Left lung (tissue), 4 donors: ENCODE measurements at regions not wholly inside any gene's neighbourhood (a gene's known extent, or its start where the extent isn't known, plus 50 kb on each side); places are given as distances from the start of the nearest gene placed in this dataset.

ENCODE experiments used
- ATAC-seq: fragments of 200-7000 bp; cut with Tn5 transposase; one replicate; pipeline ENCODE4 v1.9.1; 2020; ENCODE audit warnings: moderate library complexity
- DNase-seq, 4 donors: peaks; one replicate each; pipeline ENCODE4 v3.0.0-alpha.2; 2013 to 2020
- H3K27ac ChIP-seq, 2 donors: fragments of 200-600 bp; sonication (generic) in 1 of 2; one replicate each; pipeline versions ENCODE4 v1.5.0 to v1.8.0; 2020 to 2021
- H3K27me3 ChIP-seq, 2 donors: fragments of 200-600 bp; sonication (generic) in 1 of 2; one replicate each; pipeline versions ENCODE4 v1.5.0 to v1.8.0; 2020 to 2021
- H3K36me3 ChIP-seq, 2 donors: fragments of 200-600 bp; sonication (generic) in 1 of 2; one replicate each; pipeline versions ENCODE4 v1.5.0 to v1.8.0; 2020 to 2021
- H3K4me1 ChIP-seq, 2 donors: fragments of 200-600 bp; one replicate each; pipeline ENCODE4 v1.8.0; 2021
- H3K4me3 ChIP-seq, 2 donors: fragments of 200-600 bp; sonication (generic) in 1 of 2; one replicate each; pipeline versions ENCODE4 v1.5.0 to v1.8.0; 2020 to 2021; ENCODE audit warnings: mild to moderate bottlenecking in 1 of 2
- H3K9me3 ChIP-seq, 2 donors: fragments of 200-600 bp; sonication (generic) in 1 of 2; one replicate each; pipeline versions ENCODE4 v1.5.0 to v1.8.0; 2020 to 2021
- intact Hi-C, 2 donors: fragments of 100-400 bp; cut with DNase I; formaldehyde crosslinking; loops; one replicate each; pipeline versions ENCODE4 v1.11.2 to v1.14.2; 2022
- TF ChIP-seq, protein P1 (sequence below), 2 donors: fragments of 200-600 bp; sonication (generic) in 1 of 2; IDR thresholded peaks; one replicate each; pipeline versions ENCODE4 v1.5.0 to v1.8.0; 2021; ENCODE audit warnings: antibody characterized with exemption in 2 of 2
- donor health status: DM: no; HTN: yes; CAD: no.
- donor health status: DM: no; HTN: no; CAD: no.

DNA sequence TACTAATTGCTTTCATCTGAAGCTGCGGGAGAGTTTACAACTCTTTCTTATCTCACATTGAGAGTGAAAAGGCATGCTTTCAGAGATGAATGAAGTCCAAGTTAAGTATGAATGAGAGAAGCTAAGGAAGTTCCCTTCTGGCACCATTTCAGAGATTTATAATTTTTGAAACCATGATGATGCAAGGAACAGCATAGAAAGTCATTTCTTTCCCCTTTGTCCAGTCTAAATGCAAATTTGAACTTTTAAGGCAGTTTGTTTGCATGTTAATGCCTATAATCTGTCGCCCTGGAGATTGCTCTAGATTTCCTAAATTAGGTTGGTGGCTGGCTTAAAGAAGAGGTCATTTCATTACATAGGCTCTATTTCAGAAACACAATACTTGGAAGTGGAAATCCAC lies 594.8 kb upstream of the GOT2 start:
- Histone ChIP-seq H3K27me3 (no peaks in the 10 kb centered on the region), H3K27ac (no peak overlapping the region), H3K4me1 (no peaks in the 10 kb centered on the region), H3K4me3 (no peak overlapping the region), H3K9me3 (peaks cover 0 to 1% of the 10 kb centered on the region in 2 donors), H3K36me3 (no peaks in the 10 kb centered on the region)
- intact Hi-C loops = no loop called here
- DNase-seq (no peak), ATAC-seq (no peak)
- TF ChIP-seq, protein P1, sequence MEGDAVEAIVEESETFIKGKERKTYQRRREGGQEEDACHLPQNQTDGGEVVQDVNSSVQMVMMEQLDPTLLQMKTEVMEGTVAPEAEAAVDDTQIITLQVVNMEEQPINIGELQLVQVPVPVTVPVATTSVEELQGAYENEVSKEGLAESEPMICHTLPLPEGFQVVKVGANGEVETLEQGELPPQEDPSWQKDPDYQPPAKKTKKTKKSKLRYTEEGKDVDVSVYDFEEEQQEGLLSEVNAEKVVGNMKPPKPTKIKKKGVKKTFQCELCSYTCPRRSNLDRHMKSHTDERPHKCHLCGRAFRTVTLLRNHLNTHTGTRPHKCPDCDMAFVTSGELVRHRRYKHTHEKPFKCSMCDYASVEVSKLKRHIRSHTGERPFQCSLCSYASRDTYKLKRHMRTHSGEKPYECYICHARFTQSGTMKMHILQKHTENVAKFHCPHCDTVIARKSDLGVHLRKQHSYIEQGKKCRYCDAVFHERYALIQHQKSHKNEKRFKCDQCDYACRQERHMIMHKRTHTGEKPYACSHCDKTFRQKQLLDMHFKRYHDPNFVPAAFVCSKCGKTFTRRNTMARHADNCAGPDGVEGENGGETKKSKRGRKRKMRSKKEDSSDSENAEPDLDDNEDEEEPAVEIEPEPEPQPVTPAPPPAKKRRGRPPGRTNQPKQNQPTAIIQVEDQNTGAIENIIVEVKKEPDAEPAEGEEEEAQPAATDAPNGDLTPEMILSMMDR (IDR thresholded peaks at IDR 0.05) = no peak

- H3K9me3 ChIP-seq = no peaks in the 10 kb centered on the region
- ATAC-seq = no peak
- H3K4me3 ChIP-seq = no peak overlapping the region
- H3K36me3 ChIP-seq = no peaks in the 10 kb centered on the region
- DNase-seq = no peak
- H3K27me3 ChIP-seq = no peaks in the 10 kb centered on the region
- H3K27ac ChIP-seq = no peak overlapping the region
- TF ChIP-seq, protein P1 (IDR thresholded peaks at IDR 0.05) = no peak
- intact Hi-C loops = no loop called here
- no peaks in the 10 kb centered on the region for H3K4me1 ChIP-seq
These were observed 593.8 kb upstream of the GOT2 start for GRCh38 chr16:59327894-59328293.

- Histone ChIP-seq H3K9me3 (no peaks in the 10 kb centered on the region), H3K27ac (no peak overlapping the region), H3K4me1 (no peaks in the 10 kb centered on the region), H3K27me3 (no peaks in the 10 kb centered on the region), H3K36me3 (no peaks in the 10 kb centered on the region), H3K4me3 (no peak overlapping the region)
- TF ChIP-seq, protein P1 (IDR thresholded peaks at IDR 0.05) = no peak
- no peak for ATAC-seq
- intact Hi-C loops = no loop called here
- no peak for DNase-seq
These were observed 592.8 kb upstream of the GOT2 start for GRCh38 chr16:59326955-59327354.

- ATAC-seq = no peak
- no peak overlapping the region for H3K4me3 ChIP-seq
- no peaks in the 10 kb centered on the region for H3K27me3 ChIP-seq
- H3K4me1 ChIP-seq = no peaks in the 10 kb centered on the region
- H3K9me3 ChIP-seq = no peaks in the 10 kb centered on the region
- TF ChIP-seq, protein P1 (IDR thresholded peaks at IDR 0.05) = no peak
- H3K36me3 ChIP-seq = no peaks in the 10 kb centered on the region
- intact Hi-C loops = no loop called here
- no peak for DNase-seq
- H3K27ac ChIP-seq = no peak overlapping the region
These were observed 590.3 kb upstream of the GOT2 start for GRCh38 chr16:59324462-59324861.

- no peak overlapping the region for H3K27ac ChIP-seq
- H3K9me3 ChIP-seq = no peaks in the 10 kb centered on the region
- H3K4me1 ChIP-seq = no peaks in the 10 kb centered on the region
- H3K4me3 ChIP-seq = no peak overlapping the region
- TF ChIP-seq, protein P1 (IDR thresholded peaks at IDR 0.05) = no peak
- H3K27me3 ChIP-seq = no peaks in the 10 kb centered on the region
- no peaks in the 10 kb centered on the region for H3K36me3 ChIP-seq
- DNase-seq = no peak
- intact Hi-C loops = no loop called here
- no peak for ATAC-seq
These were observed 586.5 kb upstream of the GOT2 start for GRCh38 chr16:59320657-59321056.
